HG03159 (cell line): ENCODE measurements at regions not wholly inside any gene's neighbourhood (a gene's known extent, or its start where the extent isn't known, plus 50 kb on each side); places are given as distances from the start of the nearest gene placed in this dataset.
"Not testable (repeated sequence)": the region's sequence is repeated elsewhere in the genome, so short reads cannot be mapped to it uniquely, and the experiment has no call there.

Experiments
- ATAC-seq: cut with Tn5 transposase; IDR thresholded peaks from one replicate; pipeline ENCODE4 v1.9.1; 2021; ENCODE audit warnings: mild to moderate bottlenecking, moderate library complexity; ENCODE audit not compliant: unreplicated experiment

- no peak for ATAC-seq
Observed at GRCh38 chr9:83138422-83139135, 75.6 kb upstream of the RASEF start.

GRCh38 chr9:83133316-83133715 lies 70.4 kb upstream of the RASEF start:
- no peak for ATAC-seq

GRCh38 chr9:83132768-83133167 lies 69.8 kb upstream of the RASEF start:
- no peak for ATAC-seq

GRCh38 chr9:83130541-83130940 lies 67.6 kb upstream of the RASEF start:
- no peak for ATAC-seq

- no peak for ATAC-seq
Observed at GRCh38 chr9:83125671-83126070, 62.7 kb upstream of the RASEF start.

GRCh38 chr9:83119873-83120272 lies 56.9 kb upstream of the RASEF start:
- no peak for ATAC-seq

- ATAC-seq = no peak
Observed at GRCh38 chr9:83116026-83116425, 53.1 kb upstream of the RASEF start.

GRCh38 chr9:83113445-83113844 lies 50.5 kb upstream of the RASEF start:
- ATAC-seq = not testable (repeated sequence)
